LNCAP (cell line): ENCODE measurements at regions not wholly inside any gene's neighbourhood (a gene's known extent, or its start where the extent isn't known, plus 50 kb on each side); places are given as distances from the start of the nearest gene placed in this dataset.
A peak's percentile ranks its signal among the peaks of the same experiment; 100 is the strongest.

Experiments
- CTCF ChIP-seq: fragments of 450-650 bp; IDR thresholded peaks from 2 replicates; pipeline ENCODE4 v1.5.1; 2017; ENCODE audit warnings: mild to moderate bottlenecking

- no peak for TF ChIP-seq CTCF
Observed at GRCh38 chr6:168369786-168370185, 50.2 kb upstream of the DACT2 start.

- TF ChIP-seq CTCF, result peak; percentile 90
Observed at GRCh38 chr6:168370310-168370991, 50.9 kb upstream of the DACT2 start.

GRCh38 chr6:168371185-168371584 is 51.6 kb upstream of the DACT2 start:
- TF ChIP-seq CTCF, result no peak

- no peak for TF ChIP-seq CTCF
Observed at GRCh38 chr6:168371618-168371980, 52.0 kb upstream of the DACT2 start.

GRCh38 chr6:168371981-168372711 is 52.6 kb upstream of the DACT2 start:
- TF ChIP-seq CTCF, result no peak

GRCh38 chr6:168372889-168373288 is 53.3 kb upstream of the DACT2 start:
- TF ChIP-seq CTCF, result no peak

GRCh38 chr6:168373389-168373788 is 53.8 kb upstream of the DACT2 start:
- TF ChIP-seq CTCF, result no peak
